SK-N-SH (cell line): ENCODE measurements at regions not wholly inside any gene's neighbourhood (a gene's known extent, or its start where the extent isn't known, plus 50 kb on each side); places are given as distances from the start of the nearest gene placed in this dataset.

Experiments used
- CTCF ChIA-PET: fragments of 300-600, 350-600 bp; formaldehyde crosslinking; extraction: SDS; loops from one replicate; lab custom pipeline; 2021; lab: Yijun Ruan, JAX
- POLR2A ChIA-PET: fragments of 350-600 bp; sonication (Branson Sonifier 250); formaldehyde crosslinking; extraction: SDS; loops from one replicate; lab custom pipeline; 2020; ENCODE audit warnings: antibody characterized with exemption, inconsistent platforms; lab: Yijun Ruan, JAX
- DNase-seq: peaks from one replicate; pipeline ENCODE4 v3.0.0; 2012
- H2AFZ ChIP-seq: fragments of 200-600 bp; sonication (generic); 2 replicates; pipeline ENCODE4 v1.8.1; 2016; ENCODE audit warnings: antibody characterized with exemption, mild to moderate bottlenecking, low read depth
- H3F3A ChIP-seq: fragments of 200-600 bp; sonication (generic); replicated peaks from 2 replicates; pipeline ENCODE3; 2016; ENCODE audit warnings: antibody characterized with exemption, mild to moderate bottlenecking; ENCODE audit not compliant: insufficient read depth
- H3K27ac ChIP-seq, 2 experiments: fragments of 200-500 bp in 1 of 2; fragments of 200-600 bp in 1 of 2; sonication (Bioruptor generic) in 1 of 2; sonication (generic), shearing (Covaris generic) in 1 of 2; 2 replicates each; pipeline versions ENCODE4 v1.5.1 to v1.6.1; 2014 to 2016; ENCODE audit warnings: low read depth in 2 of 2, inconsistent platforms in 1 of 2, low read length in 1 of 2, mild to moderate bottlenecking in 1 of 2, mixed read lengths in 1 of 2
- H3K27me3 ChIP-seq: fragments of 200-600 bp; sonication (generic), shearing (Covaris generic); 2 replicates; pipeline ENCODE4 v1.6.1; 2016; ENCODE audit warnings: mixed run types; ENCODE audit not compliant: insufficient read depth
- H3K36me3 ChIP-seq, 2 experiments: fragments of 200-500 bp in 1 of 2; fragments of 200-600 bp in 1 of 2; sonication (Bioruptor generic) in 1 of 2; sonication (generic) in 1 of 2; replicated peaks in 1 of 2; 2 replicates each; pipeline versions ENCODE3 to v1.5.1; 2014 to 2016; ENCODE audit warnings: low read length in 1 of 2, mild to moderate bottlenecking in 1 of 2; ENCODE audit not compliant: insufficient read depth in 2 of 2, control insufficient read depth in 1 of 2
- H3K4me1 ChIP-seq, 2 experiments: fragments of 200-500 bp in 1 of 2; fragments of 200-600 bp in 1 of 2; sonication (Bioruptor generic) in 1 of 2; sonication (generic), shearing (Covaris generic) in 1 of 2; 2 replicates each; pipeline versions ENCODE4 v1.5.1 to v1.6.1; 2014 to 2016; ENCODE audit warnings: low read depth in 1 of 2, low read length in 1 of 2, mixed run types in 1 of 2; ENCODE audit not compliant: insufficient read depth in 2 of 2, control insufficient read depth in 1 of 2
- H3K4me2 ChIP-seq: fragments of 200-600 bp; sonication (generic), shearing (Covaris generic); 2 replicates; pipeline ENCODE4 v1.6.1; 2017; ENCODE audit warnings: mixed run types
- H3K4me3 ChIP-seq, 2 experiments: fragments of 200-500 bp in 1 of 2; fragments of 200-600 bp in 1 of 2; sonication (Bioruptor generic) in 1 of 2; sonication (generic), shearing (Covaris generic) in 1 of 2; 2 replicates each; pipeline versions ENCODE4 v1.5.1 to v1.8.1; 2014 to 2016; ENCODE audit warnings: low read depth in 2 of 2, inconsistent platforms in 1 of 2, low read length in 1 of 2, mild to moderate bottlenecking in 1 of 2, mixed read lengths in 1 of 2, moderate library complexity in 1 of 2
- H3K79me2 ChIP-seq: fragments of 200-600 bp; sonication (generic); 2 replicates; pipeline ENCODE4 v1.8.1; 2017; ENCODE audit warnings: mild to moderate bottlenecking; ENCODE audit not compliant: insufficient read depth
- H3K9ac ChIP-seq: fragments of 200-600 bp; sonication (generic); 2 replicates; pipeline ENCODE4 v1.6.1; 2017; ENCODE audit warnings: mixed run types
- H3K9me2 ChIP-seq: fragments of 200-600 bp; sonication (generic); 2 replicates; pipeline ENCODE4 v1.6.1; 2017; ENCODE audit warnings: mixed run types
- H3K9me3 ChIP-seq: fragments of 200-600 bp; sonication (generic); 2 replicates; pipeline ENCODE4 v1.6.1; 2017; ENCODE audit warnings: mixed run types, mild to moderate bottlenecking, moderate library complexity
- H4K20me1 ChIP-seq: fragments of 200-600 bp; sonication (generic); 2 replicates; pipeline ENCODE4 v1.6.1; 2017; ENCODE audit warnings: mild to moderate bottlenecking, mixed run types; ENCODE audit not compliant: insufficient read depth
- CHD2 ChIP-seq: fragments of 150-350 bp; IDR thresholded peaks from 2 replicates; pipeline ENCODE4 v1.6.1; 2018; ENCODE audit warnings: low read length; ENCODE audit not compliant: partially characterized antibody
- EP300 ChIP-seq, 2 experiments: IDR thresholded peaks; 2 replicates each; pipeline versions ENCODE4 v1.4.0 to v1.6.1; 2012; ENCODE audit warnings: borderline replicate concordance in 1 of 2, low read depth in 1 of 2, low read length in 1 of 2
- EZH2phosphoT487 ChIP-seq: fragments of 200-600 bp; sonication (generic); IDR thresholded peaks from 2 replicates; pipeline ENCODE4 v1.6.1; 2017; ENCODE audit warnings: low read depth, mixed run types, mild to moderate bottlenecking, antibody characterized with exemption, moderate library complexity, borderline replicate concordance
- FOSL2 ChIP-seq: IDR thresholded peaks from 2 replicates; pipeline ENCODE4 v1.4.0; 2012; ENCODE audit warnings: low read depth, mild to moderate bottlenecking, moderate library complexity, borderline replicate concordance
- FOXJ3 ChIP-seq: sonication (generic); formaldehyde crosslinking; IDR thresholded peaks from 2 replicates; pipeline ENCODE4 v1.5.1; 2020; ENCODE audit warnings: mild to moderate bottlenecking, missing genetic modification reagents
- FOXM1 ChIP-seq: IDR thresholded peaks from 2 replicates; pipeline ENCODE4 v1.4.0; 2012; ENCODE audit warnings: low read depth, mild to moderate bottlenecking
- MEF2A ChIP-seq: IDR thresholded peaks from 2 replicates; pipeline ENCODE4 v1.4.0; 2012; ENCODE audit warnings: low read depth, borderline replicate concordance
- MXI1 ChIP-seq: IDR thresholded peaks from 2 replicates; pipeline ENCODE4 v1.6.1; 2012; ENCODE audit warnings: mild to moderate bottlenecking, low read depth, low read length, improper control_type of control experiment
- NFIC ChIP-seq: IDR thresholded peaks from 2 replicates; pipeline ENCODE4 v1.4.0; 2012; ENCODE audit warnings: borderline replicate concordance
- RAD21 ChIP-seq: IDR thresholded peaks from 2 replicates; pipeline ENCODE4 v1.6.1; 2012; ENCODE audit warnings: mild to moderate bottlenecking, low read length
- RFX5 ChIP-seq: IDR thresholded peaks from 2 replicates; pipeline ENCODE4 v1.6.1; 2012; ENCODE audit warnings: mild to moderate bottlenecking, improper control_type of control experiment, low read length
- RXRA ChIP-seq: IDR thresholded peaks from 2 replicates; pipeline ENCODE4 v1.4.0; 2012; ENCODE audit warnings: low read depth, mild to moderate bottlenecking, borderline replicate concordance
- SIN3A ChIP-seq: IDR thresholded peaks from 2 replicates; pipeline ENCODE4 v1.6.1; 2012; ENCODE audit warnings: low read depth, mild to moderate bottlenecking, low read length, moderate library complexity, borderline replicate concordance
- SMC3 ChIP-seq: IDR thresholded peaks from 2 replicates; pipeline ENCODE4 v1.6.1; 2012; ENCODE audit warnings: low read depth, low read length, improper control_type of control experiment
- USF1 ChIP-seq: IDR thresholded peaks from 2 replicates; pipeline ENCODE4 v1.4.0; 2012; ENCODE audit warnings: low read depth, borderline replicate concordance
- USF2 ChIP-seq: fragments of 150-350 bp; IDR thresholded peaks from 2 replicates; pipeline ENCODE4 v1.6.1; 2017; ENCODE audit warnings: antibody characterized with exemption, low read length, low read depth, borderline replicate concordance
- ZBTB33 ChIP-seq: IDR thresholded peaks from 2 replicates; pipeline ENCODE4 v1.4.0; 2012; ENCODE audit warnings: low read depth, borderline replicate concordance
- WGBS: methylation state at CpG from one replicate; pipeline ENCODE4 v1.1.6; 2017; ENCODE audit warnings: low lambda C conversion rate; 5-methylcytosine and 5-hydroxymethylcytosine counted together

- no peak for DNase-seq
- Histone ChIP-seq H3K27ac (no peak overlapping the region), H3K79me2 (no peaks in the 10 kb centered on the region), H3K9me2 (no peaks in the 10 kb centered on the region)
- no peak for TF ChIP-seq RFX5
- TF ChIP-seq CHD2 = no peak
- TF ChIP-seq, all 33 proteins: peak for 0
- POLR2A ChIA-PET = no interaction called here
- Histone ChIP-seq H3K36me3 (no peaks in the 10 kb centered on the region), H2AFZ (no peak overlapping the region), H3F3A (no peaks in the 10 kb centered on the region), H3K9ac (no peak overlapping the region), H3K9me3 (no peaks in the 10 kb centered on the region), H3K4me2 (no peak overlapping the region), H3K4me3 (no peak overlapping the region), H4K20me1 (no peaks in the 10 kb centered on the region), H3K27me3 (no peaks in the 10 kb centered on the region), H3K4me1 (no peaks in the 10 kb centered on the region)
- CTCF ChIA-PET = no interaction called here
- 0% methylated on average over 2 of the region's 2 CpGs for WGBS
Observed at GRCh38 chr7:20945451-20945850, 158.8 kb upstream of the SP8 start.

GRCh38 chr7:20952916-20953315 is 166.2 kb upstream of the SP8 start:
- Histone ChIP-seq H3K4me2 (no peak overlapping the region), H4K20me1 (no peaks in the 10 kb centered on the region), H3K4me3 (no peak overlapping the region), H3K79me2 (no peaks in the 10 kb centered on the region), H3K9me2 (no peaks in the 10 kb centered on the region), H3K36me3 (no peaks in the 10 kb centered on the region), H3K27me3 (peaks cover 9% of the 10 kb centered on the region; the same call in 1 of the 2 replicates), H3K9ac (no peak overlapping the region), H3K27ac (no peak overlapping the region), H3K4me1 (no peaks in the 10 kb centered on the region), H3F3A (no peaks in the 10 kb centered on the region), H2AFZ (peak overlapping the region; percentile 33; the same call in 1 of the 2 replicates), H3K9me3 (no peaks in the 10 kb centered on the region)
- ChIA-PET POLR2A (no interaction called here), CTCF (no interaction called here)
- TF ChIP-seq FOXM1 (no peak), MXI1 (no peak), FOXJ3 (CRISPR knock-in tag) (no peak), EZH2phosphoT487 (no peak), USF2 (no peak), CHD2 (no peak), RAD21 (no peak), SIN3A (no peak), NFIC (no peak), ZBTB33 (no peak), MEF2A (no peak), RXRA (no peak), FOSL2 (no peak), SMC3 (no peak), USF1 (no peak), EP300 (IDR thresholded peaks at IDR 0.05; ENCODE audit: borderline replicate concordance in 1 of 2, low read depth in 1 of 2, low read length in 1 of 2) (no peak)
- no peak for DNase-seq
- WGBS = 10% methylated on average over 3 of the region's 3 CpGs
